WTC11 (cell line): ENCODE measurements at regions not wholly inside any gene's neighbourhood (a gene's known extent, or its start where the extent isn't known, plus 50 kb on each side); places are given as distances from the start of the nearest gene placed in this dataset.

Source experiments
- ATAC-seq: fragments of 200-7000 bp; cut with Tn5 transposase; 2 replicates; pipeline ENCODE4 v1.10.0; 2021; ENCODE audit warnings: mild to moderate bottlenecking, moderate library complexity
- CTCF ChIA-PET: fragments of 300-600 bp; sonication (Branson Sonifier 250); formaldehyde crosslinking; loops from one replicate; lab custom pipeline; 2021; ENCODE audit warnings: antibody characterized with exemption; lab: Charles Lee
- POLR2A ChIA-PET: fragments of 350-600 bp; sonication (Branson Sonifier 250); formaldehyde crosslinking; loops from one replicate; lab custom pipeline; 2021; ENCODE audit warnings: antibody characterized with exemption; lab: Charles Lee
- DNase-seq: peaks from one replicate; pipeline ENCODE4 v3.0.0; 2021; ENCODE audit warnings: low spot score
- H3K27ac Mint-ChIP-seq: 2 replicates; pipeline ENCODE4 v1.8.0; 2021; ENCODE audit warnings: mixed read lengths
- H3K27me3 Mint-ChIP-seq: 2 replicates; pipeline ENCODE4 v1.8.0; 2021; ENCODE audit warnings: low read depth, mild to moderate bottlenecking, moderate library complexity, mixed read lengths
- H3K36me3 Mint-ChIP-seq: 2 replicates; pipeline ENCODE4 v1.8.0; 2021; ENCODE audit warnings: mixed read lengths
- H3K4me1 Mint-ChIP-seq: 2 replicates; pipeline ENCODE4 v1.8.0; 2022; ENCODE audit warnings: mixed read lengths
- H3K4me3 Mint-ChIP-seq: 2 replicates; pipeline ENCODE4 v1.8.0; 2021; ENCODE audit warnings: mild to moderate bottlenecking, moderate library complexity, mixed read lengths
- H3K9me3 Mint-ChIP-seq: 2 replicates; pipeline ENCODE4 v1.8.0; 2021; ENCODE audit warnings: mixed read lengths
- ATF1 ChIP-seq: sonication (generic); formaldehyde crosslinking; IDR thresholded peaks from 2 replicates; pipeline ENCODE4 v1.8.1; 2023; ENCODE audit warnings: mild to moderate bottlenecking, moderate library complexity, missing genetic modification reagents
- ATF2 ChIP-seq: sonication (generic); formaldehyde crosslinking; IDR thresholded peaks from 2 replicates; pipeline ENCODE4 v1.8.1; 2022; ENCODE audit warnings: low read depth, missing genetic modification reagents, borderline replicate concordance
- CREM ChIP-seq: sonication (generic); formaldehyde crosslinking; IDR thresholded peaks from 2 replicates; pipeline ENCODE4 v1.8.1; 2022; ENCODE audit warnings: mild to moderate bottlenecking, missing genetic modification reagents, moderate library complexity
- EMX1 ChIP-seq: fragments of 250-450 bp; sonication (Bioruptor Pico); IDR thresholded peaks from 2 replicates; pipeline ENCODE4 v1.8.0; 2021; ENCODE audit warnings: mild to moderate bottlenecking
- FOXK1 ChIP-seq: sonication (generic); formaldehyde crosslinking; IDR thresholded peaks from 2 replicates; pipeline ENCODE4 v1.8.0; 2022; ENCODE audit warnings: mild to moderate bottlenecking, moderate library complexity, missing genetic modification reagents
- FOXP1 ChIP-seq: sonication (generic); formaldehyde crosslinking; IDR thresholded peaks from 2 replicates; pipeline ENCODE4 v1.8.0; 2022; ENCODE audit warnings: missing genetic modification reagents, mild to moderate bottlenecking, moderate library complexity, borderline replicate concordance
- GABPB1 ChIP-seq: sonication (generic); formaldehyde crosslinking; IDR thresholded peaks from 2 replicates; pipeline ENCODE4 v1.8.1; 2023; ENCODE audit warnings: mild to moderate bottlenecking, missing genetic modification reagents
- IRF2 ChIP-seq: sonication (generic); formaldehyde crosslinking; IDR thresholded peaks from 2 replicates; pipeline ENCODE4 v1.8.0; 2022; ENCODE audit warnings: low read depth, missing genetic modification reagents, borderline replicate concordance
- RELA ChIP-seq: sonication (generic); formaldehyde crosslinking; IDR thresholded peaks from 2 replicates; pipeline ENCODE4 v1.8.1; 2022; ENCODE audit warnings: missing genetic modification reagents, mild to moderate bottlenecking, borderline replicate concordance
- SOX15 ChIP-seq: fragments of 250-450 bp; sonication (Bioruptor Pico); IDR thresholded peaks from 2 replicates; pipeline ENCODE4 v1.9.0; 2021; ENCODE audit warnings: mild to moderate bottlenecking
- SP1 ChIP-seq: sonication (generic); formaldehyde crosslinking; conservative IDR thresholded peaks from 2 replicates; pipeline ENCODE4 v1.8.1; 2022; ENCODE audit warnings: missing genetic modification reagents
- TEAD1 ChIP-seq: sonication (generic); formaldehyde crosslinking; IDR thresholded peaks from 2 replicates; pipeline ENCODE4 v1.8.0; 2022; ENCODE audit warnings: mild to moderate bottlenecking, missing genetic modification reagents
- TEAD4 ChIP-seq: sonication (generic); formaldehyde crosslinking; IDR thresholded peaks from 2 replicates; pipeline ENCODE4 v1.8.0; 2022; ENCODE audit warnings: mild to moderate bottlenecking, missing genetic modification reagents
- ZBTB21 ChIP-seq: sonication (generic); formaldehyde crosslinking; IDR thresholded peaks from 2 replicates; pipeline ENCODE4 v1.8.1; 2023; ENCODE audit warnings: mild to moderate bottlenecking, missing genetic modification reagents, borderline replicate concordance
- ZBTB43 ChIP-seq: sonication (generic); formaldehyde crosslinking; IDR thresholded peaks from 2 replicates; pipeline ENCODE4 v1.8.1; 2023; ENCODE audit warnings: mild to moderate bottlenecking, missing genetic modification reagents
- ZNF121 ChIP-seq: sonication (generic); formaldehyde crosslinking; IDR thresholded peaks from 2 replicates; pipeline ENCODE4 v1.8.0; 2023; ENCODE audit warnings: missing genetic modification reagents
- ZNF281 ChIP-seq: sonication (generic); formaldehyde crosslinking; IDR thresholded peaks from 2 replicates; pipeline ENCODE4 v1.8.0; 2023; ENCODE audit warnings: mild to moderate bottlenecking, missing genetic modification reagents
- TF ChIP-seq, protein P1 (sequence below): fragments of 250-450 bp; sonication (Bioruptor Pico); IDR thresholded peaks from 2 replicates; pipeline ENCODE4 v1.8.0; 2021; ENCODE audit warnings: mild to moderate bottlenecking
- TF ChIP-seq, protein P2 (sequence below): sonication (generic); formaldehyde crosslinking; IDR thresholded peaks from 2 replicates; pipeline ENCODE4 v1.8.0; 2023; ENCODE audit warnings: missing genetic modification reagents
- TF ChIP-seq, protein P3 (sequence below): fragments of 250-450 bp; sonication (Bioruptor Pico); IDR thresholded peaks from 2 replicates; pipeline ENCODE4 v2.1.2; 2022; ENCODE audit warnings: mild to moderate bottlenecking, moderate library complexity
- TF ChIP-seq, protein P4 (sequence below): sonication (generic); formaldehyde crosslinking; IDR thresholded peaks from 2 replicates; pipeline ENCODE4 v1.8.1; 2022; ENCODE audit warnings: mild to moderate bottlenecking, missing genetic modification reagents, moderate library complexity, borderline replicate concordance

DNA sequence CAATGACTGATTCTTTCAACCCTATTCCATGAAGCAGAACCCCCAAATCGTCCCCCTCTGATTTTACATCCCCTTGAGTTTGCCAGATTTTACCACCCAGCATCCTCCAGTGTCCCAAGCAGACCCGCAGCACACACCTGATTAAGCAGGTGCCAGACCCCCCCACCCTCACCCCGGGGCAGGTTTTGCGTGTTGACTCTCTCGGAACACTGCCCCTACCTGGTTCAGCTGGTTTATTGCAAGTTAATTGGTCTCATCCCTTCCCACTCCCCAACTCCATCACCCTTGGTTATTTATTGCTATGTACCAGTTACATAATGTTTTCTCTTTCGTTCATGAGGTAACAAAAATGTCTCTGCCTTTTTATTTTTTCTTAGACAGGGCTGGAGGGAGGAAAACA is 258.4 kb downstream of the BCOR start (continued):
- no peak for TF ChIP-seq ATF2 (CRISPR knock-in tag)
- TF ChIP-seq, all 79 proteins: peak for 0

DNA sequence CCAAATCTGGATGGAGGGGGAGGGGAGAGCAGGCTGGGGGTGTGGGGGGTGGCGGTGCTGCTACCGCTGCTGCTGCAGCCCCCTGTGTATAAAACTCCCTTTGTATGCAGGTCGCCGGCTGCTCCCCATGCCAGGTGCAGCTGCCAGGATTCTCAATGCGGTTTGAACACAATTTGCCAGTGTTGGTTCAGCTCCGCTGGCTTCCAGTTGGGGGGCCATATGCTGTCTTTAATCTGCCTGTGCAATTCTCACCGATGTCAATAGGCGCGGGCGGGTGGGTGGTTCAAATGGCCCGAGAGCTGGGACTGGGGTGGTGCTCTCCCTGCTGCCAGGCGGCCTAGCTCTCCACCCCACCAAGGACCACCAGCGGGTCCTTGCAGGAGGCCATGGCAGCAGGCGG is 257.6 kb downstream of the BCOR start:
- no peak overlapping the region for H3K4me3 Mint-ChIP-seq
- ATAC-seq (no peak), DNase-seq (no peak)
- no peaks in the 10 kb centered on the region for H3K9me3 Mint-ChIP-seq
- no peak for TF ChIP-seq ATF1 (CRISPR knock-in tag)
- no peak for TF ChIP-seq EMX1 (CRISPR knock-in tag)
- no peak for TF ChIP-seq FOXK1
- TF ChIP-seq, protein P1, sequence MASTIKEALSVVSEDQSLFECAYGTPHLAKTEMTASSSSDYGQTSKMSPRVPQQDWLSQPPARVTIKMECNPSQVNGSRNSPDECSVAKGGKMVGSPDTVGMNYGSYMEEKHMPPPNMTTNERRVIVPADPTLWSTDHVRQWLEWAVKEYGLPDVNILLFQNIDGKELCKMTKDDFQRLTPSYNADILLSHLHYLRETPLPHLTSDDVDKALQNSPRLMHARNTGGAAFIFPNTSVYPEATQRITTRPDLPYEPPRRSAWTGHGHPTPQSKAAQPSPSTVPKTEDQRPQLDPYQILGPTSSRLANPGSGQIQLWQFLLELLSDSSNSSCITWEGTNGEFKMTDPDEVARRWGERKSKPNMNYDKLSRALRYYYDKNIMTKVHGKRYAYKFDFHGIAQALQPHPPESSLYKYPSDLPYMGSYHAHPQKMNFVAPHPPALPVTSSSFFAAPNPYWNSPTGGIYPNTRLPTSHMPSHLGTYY = no peak
- TF ChIP-seq SP1 (CRISPR knock-in tag) = no peak
- no peak for TF ChIP-seq TEAD4
- no peak for TF ChIP-seq RELA
- TF ChIP-seq ZBTB21 = no peak
- no peak for TF ChIP-seq GABPB1
- no peak for TF ChIP-seq ZNF121 (CRISPR knock-in tag)
- TF ChIP-seq TEAD1 (CRISPR knock-in tag) = no peak
- TF ChIP-seq, protein P2, sequence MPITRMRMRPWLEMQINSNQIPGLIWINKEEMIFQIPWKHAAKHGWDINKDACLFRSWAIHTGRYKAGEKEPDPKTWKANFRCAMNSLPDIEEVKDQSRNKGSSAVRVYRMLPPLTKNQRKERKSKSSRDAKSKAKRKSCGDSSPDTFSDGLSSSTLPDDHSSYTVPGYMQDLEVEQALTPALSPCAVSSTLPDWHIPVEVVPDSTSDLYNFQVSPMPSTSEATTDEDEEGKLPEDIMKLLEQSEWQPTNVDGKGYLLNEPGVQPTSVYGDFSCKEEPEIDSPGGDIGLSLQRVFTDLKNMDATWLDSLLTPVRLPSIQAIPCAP (CRISPR knock-in tag) = no peak
- TF ChIP-seq, protein P3, sequence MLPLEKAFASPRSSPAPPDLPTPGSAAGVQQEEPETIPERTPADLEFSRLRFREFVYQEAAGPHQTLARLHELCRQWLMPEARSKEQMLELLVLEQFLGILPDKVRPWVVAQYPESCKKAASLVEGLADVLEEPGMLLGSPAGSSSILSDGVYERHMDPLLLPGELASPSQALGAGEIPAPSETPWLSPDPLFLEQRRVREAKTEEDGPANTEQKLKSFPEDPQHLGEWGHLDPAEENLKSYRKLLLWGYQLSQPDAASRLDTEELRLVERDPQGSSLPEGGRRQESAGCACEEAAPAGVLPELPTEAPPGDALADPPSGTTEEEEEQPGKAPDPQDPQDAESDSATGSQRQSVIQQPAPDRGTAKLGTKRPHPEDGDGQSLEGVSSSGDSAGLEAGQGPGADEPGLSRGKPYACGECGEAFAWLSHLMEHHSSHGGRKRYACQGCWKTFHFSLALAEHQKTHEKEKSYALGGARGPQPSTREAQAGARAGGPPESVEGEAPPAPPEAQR (CRISPR knock-in tag) = no peak
- TF ChIP-seq IRF2 (CRISPR knock-in tag) = no peak
- TF ChIP-seq, protein P4, sequence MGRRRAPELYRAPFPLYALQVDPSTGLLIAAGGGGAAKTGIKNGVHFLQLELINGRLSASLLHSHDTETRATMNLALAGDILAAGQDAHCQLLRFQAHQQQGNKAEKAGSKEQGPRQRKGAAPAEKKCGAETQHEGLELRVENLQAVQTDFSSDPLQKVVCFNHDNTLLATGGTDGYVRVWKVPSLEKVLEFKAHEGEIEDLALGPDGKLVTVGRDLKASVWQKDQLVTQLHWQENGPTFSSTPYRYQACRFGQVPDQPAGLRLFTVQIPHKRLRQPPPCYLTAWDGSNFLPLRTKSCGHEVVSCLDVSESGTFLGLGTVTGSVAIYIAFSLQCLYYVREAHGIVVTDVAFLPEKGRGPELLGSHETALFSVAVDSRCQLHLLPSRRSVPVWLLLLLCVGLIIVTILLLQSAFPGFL (CRISPR knock-in tag) = no peak
- TF ChIP-seq CREM (CRISPR knock-in tag) = no peak
- TF ChIP-seq SOX15 (CRISPR knock-in tag) = no peak
- no peak for TF ChIP-seq ZNF281
- no peak for TF ChIP-seq FOXP1 (CRISPR knock-in tag)
- TF ChIP-seq ZBTB43 (CRISPR knock-in tag) = no peak
- H3K27ac Mint-ChIP-seq = no peak overlapping the region
- H3K36me3 Mint-ChIP-seq = no peaks in the 10 kb centered on the region
- POLR2A ChIA-PET = interaction anchor here (0.7 kb wide), 1 partner anchor 10 kb away, joined by 3 read pairs; no protein-coding TSS in a partner anchor
- CTCF ChIA-PET = interaction anchor here (0.7 to 2.5 kb wide), 9 partner anchors 10 to 186 kb away, joined by 3 to 9 read pairs (median 5); no protein-coding TSS in a partner anchor
- H3K27me3 Mint-ChIP-seq = no peaks in the 10 kb centered on the region; the same call in 1 of the 2 replicates
- H3K4me1 Mint-ChIP-seq = peaks cover 31% of the 10 kb centered on the region
